Body of pancreas (tissue), 4 donors: ENCODE measurements at regions not wholly inside any gene's neighbourhood (a gene's known extent, or its start where the extent isn't known, plus 50 kb on each side); places are given as distances from the start of the nearest gene placed in this dataset.
"Not testable (repeated sequence)": the region's sequence is repeated elsewhere in the genome, so short reads cannot be mapped to it uniquely, and the experiment has no call there.

ENCODE experiments used
- CTCF ChIP-seq, 7 experiments: fragments of 450-650 bp in 4 of 7; fragments of 200-600 bp in 3 of 7; sonication (generic) in 3 of 7; IDR thresholded peaks; one replicate each; pipeline ENCODE4 v1.5.1; 2016 to 2019; ENCODE audit warnings: antibody characterized with exemption in 7 of 7
- POLR2A ChIP-seq, 3 donors: fragments of 450-650 bp; IDR thresholded peaks; one replicate each; pipeline ENCODE4 v1.6.1; 2016; ENCODE audit warnings: antibody characterized with exemption in 3 of 3, mild to moderate bottlenecking in 2 of 3

- TF ChIP-seq CTCF, POLR2A (IDR thresholded peaks at IDR 0.05): not testable (repeated sequence)
These were observed 317.4 kb downstream of the BCL2L11 start for GRCh38 chr2:111438161-111438560.
